ENCODE measurements at regions not wholly inside any gene's neighbourhood (a gene's known extent, or its start where the extent isn't known, plus 50 kb on each side); places are given as distances from the start of the nearest gene placed in this dataset.
A peak's percentile ranks its signal among the peaks of the same experiment; 100 is the strongest.

GRCh38 chr14:100406505-100407131, 83.5 kb downstream of the SLC25A47 start (continued):
- TF ChIP-seq ZEB2 (IDR thresholded peaks at IDR 0.05) = no peak
- TF ChIP-seq HDAC3 (IDR thresholded peaks at IDR 0.05; ENCODE audit: borderline replicate concordance, partially characterized antibody) = no peak
- TF ChIP-seq, protein P1, sequence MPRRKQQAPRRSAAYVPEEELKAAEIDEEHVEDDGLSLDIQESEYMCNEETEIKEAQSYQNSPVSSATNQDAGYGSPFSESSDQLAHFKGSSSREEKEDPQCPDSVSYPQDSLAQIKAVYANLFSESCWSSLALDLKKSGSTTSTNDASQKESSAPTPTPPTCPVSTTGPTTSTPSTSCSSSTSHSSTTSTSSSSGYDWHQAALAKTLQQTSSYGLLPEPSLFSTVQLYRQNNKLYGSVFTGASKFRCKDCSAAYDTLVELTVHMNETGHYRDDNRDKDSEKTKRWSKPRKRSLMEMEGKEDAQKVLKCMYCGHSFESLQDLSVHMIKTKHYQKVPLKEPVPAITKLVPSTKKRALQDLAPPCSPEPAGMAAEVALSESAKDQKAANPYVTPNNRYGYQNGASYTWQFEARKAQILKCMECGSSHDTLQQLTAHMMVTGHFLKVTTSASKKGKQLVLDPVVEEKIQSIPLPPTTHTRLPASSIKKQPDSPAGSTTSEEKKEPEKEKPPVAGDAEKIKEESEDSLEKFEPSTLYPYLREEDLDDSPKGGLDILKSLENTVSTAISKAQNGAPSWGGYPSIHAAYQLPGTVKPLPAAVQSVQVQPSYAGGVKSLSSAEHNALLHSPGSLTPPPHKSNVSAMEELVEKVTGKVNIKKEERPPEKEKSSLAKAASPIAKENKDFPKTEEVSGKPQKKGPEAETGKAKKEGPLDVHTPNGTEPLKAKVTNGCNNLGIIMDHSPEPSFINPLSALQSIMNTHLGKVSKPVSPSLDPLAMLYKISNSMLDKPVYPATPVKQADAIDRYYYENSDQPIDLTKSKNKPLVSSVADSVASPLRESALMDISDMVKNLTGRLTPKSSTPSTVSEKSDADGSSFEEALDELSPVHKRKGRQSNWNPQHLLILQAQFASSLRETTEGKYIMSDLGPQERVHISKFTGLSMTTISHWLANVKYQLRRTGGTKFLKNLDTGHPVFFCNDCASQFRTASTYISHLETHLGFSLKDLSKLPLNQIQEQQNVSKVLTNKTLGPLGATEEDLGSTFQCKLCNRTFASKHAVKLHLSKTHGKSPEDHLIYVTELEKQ (CRISPR knock-in tag; IDR thresholded peaks at IDR 0.05) = no peak
- no peak for TF ChIP-seq NR1H2 (CRISPR knock-in tag; IDR thresholded peaks at IDR 0.05)
- no peak; a peak in 1 of 4 replicates for TF ChIP-seq TEAD1 (CRISPR knock-in tag; IDR thresholded peaks at IDR 0.05)
- no peak for TF ChIP-seq ZNF165 (CRISPR knock-in tag; IDR thresholded peaks at IDR 0.05; ENCODE audit: borderline replicate concordance)
- TF ChIP-seq, protein P2, sequence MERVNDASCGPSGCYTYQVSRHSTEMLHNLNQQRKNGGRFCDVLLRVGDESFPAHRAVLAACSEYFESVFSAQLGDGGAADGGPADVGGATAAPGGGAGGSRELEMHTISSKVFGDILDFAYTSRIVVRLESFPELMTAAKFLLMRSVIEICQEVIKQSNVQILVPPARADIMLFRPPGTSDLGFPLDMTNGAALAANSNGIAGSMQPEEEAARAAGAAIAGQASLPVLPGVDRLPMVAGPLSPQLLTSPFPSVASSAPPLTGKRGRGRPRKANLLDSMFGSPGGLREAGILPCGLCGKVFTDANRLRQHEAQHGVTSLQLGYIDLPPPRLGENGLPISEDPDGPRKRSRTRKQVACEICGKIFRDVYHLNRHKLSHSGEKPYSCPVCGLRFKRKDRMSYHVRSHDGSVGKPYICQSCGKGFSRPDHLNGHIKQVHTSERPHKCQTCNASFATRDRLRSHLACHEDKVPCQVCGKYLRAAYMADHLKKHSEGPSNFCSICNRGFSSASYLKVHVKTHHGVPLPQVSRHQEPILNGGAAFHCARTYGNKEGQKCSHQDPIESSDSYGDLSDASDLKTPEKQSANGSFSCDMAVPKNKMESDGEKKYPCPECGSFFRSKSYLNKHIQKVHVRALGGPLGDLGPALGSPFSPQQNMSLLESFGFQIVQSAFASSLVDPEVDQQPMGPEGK (CRISPR knock-in tag; IDR thresholded peaks at IDR 0.05; ENCODE audit: borderline replicate concordance) = no peak
- no peak for TF ChIP-seq DEAF1 (CRISPR knock-in tag; IDR thresholded peaks at IDR 0.05)
- TF ChIP-seq MECOM (CRISPR knock-in tag; IDR thresholded peaks at IDR 0.05) = no peak
- TF ChIP-seq ATF7 (IDR thresholded peaks at IDR 0.05) = no peak
- TF ChIP-seq KAT7 (CRISPR knock-in tag; IDR thresholded peaks at IDR 0.05; ENCODE audit: borderline replicate concordance) = no peak
- no peak for TF ChIP-seq GTF2F1 (IDR thresholded peaks at IDR 0.05; ENCODE audit: low read depth, low read length)
- TF ChIP-seq RBM39 (optimal IDR thresholded peaks at IDR 0.05; ENCODE audit: low read depth, low read length) = no peak
- TF ChIP-seq POLR2AphosphoS2 (IDR thresholded peaks at IDR 0.05; ENCODE audit: low read length) = no peak
- TF ChIP-seq HINFP (tag; conservative IDR thresholded peaks at IDR 0.05; ENCODE audit: low read depth) = no peak
- TF ChIP-seq YBX1 (IDR thresholded peaks at IDR 0.05) = no peak
- no peak for TF ChIP-seq ZNF134 (CRISPR knock-in tag; conservative IDR thresholded peaks at IDR 0.05)
- peak; percentile 93 for TF ChIP-seq ZKSCAN1 (IDR thresholded peaks at IDR 0.05; ENCODE audit: low read depth, low read length)
- no peak for TF ChIP-seq PHF21A (IDR thresholded peaks at IDR 0.05; ENCODE audit: borderline replicate concordance, low read depth)
- 0 out of 2 replicates have a peak, but pooled peaks have one; percentile 9 for TF ChIP-seq NFIC (IDR thresholded peaks at IDR 0.05)
- TF ChIP-seq POLR2G (IDR thresholded peaks at IDR 0.05; ENCODE audit: low read depth, low read length) = no peak
